GM18499 (cell line): ENCODE measurements at regions not wholly inside any gene's neighbourhood (a gene's known extent, or its start where the extent isn't known, plus 50 kb on each side); places are given as distances from the start of the nearest gene placed in this dataset.
"Not testable (repeated sequence)": the region's sequence is repeated elsewhere in the genome, so short reads cannot be mapped to it uniquely, and the experiment has no call there.

ENCODE experiments used
- ATAC-seq: cut with Tn5 transposase; IDR thresholded peaks from one replicate; pipeline ENCODE4 v1.9.1; 2021; ENCODE audit warnings: moderate number of reproducible peaks; ENCODE audit not compliant: insufficient read depth, unreplicated experiment

DNA sequence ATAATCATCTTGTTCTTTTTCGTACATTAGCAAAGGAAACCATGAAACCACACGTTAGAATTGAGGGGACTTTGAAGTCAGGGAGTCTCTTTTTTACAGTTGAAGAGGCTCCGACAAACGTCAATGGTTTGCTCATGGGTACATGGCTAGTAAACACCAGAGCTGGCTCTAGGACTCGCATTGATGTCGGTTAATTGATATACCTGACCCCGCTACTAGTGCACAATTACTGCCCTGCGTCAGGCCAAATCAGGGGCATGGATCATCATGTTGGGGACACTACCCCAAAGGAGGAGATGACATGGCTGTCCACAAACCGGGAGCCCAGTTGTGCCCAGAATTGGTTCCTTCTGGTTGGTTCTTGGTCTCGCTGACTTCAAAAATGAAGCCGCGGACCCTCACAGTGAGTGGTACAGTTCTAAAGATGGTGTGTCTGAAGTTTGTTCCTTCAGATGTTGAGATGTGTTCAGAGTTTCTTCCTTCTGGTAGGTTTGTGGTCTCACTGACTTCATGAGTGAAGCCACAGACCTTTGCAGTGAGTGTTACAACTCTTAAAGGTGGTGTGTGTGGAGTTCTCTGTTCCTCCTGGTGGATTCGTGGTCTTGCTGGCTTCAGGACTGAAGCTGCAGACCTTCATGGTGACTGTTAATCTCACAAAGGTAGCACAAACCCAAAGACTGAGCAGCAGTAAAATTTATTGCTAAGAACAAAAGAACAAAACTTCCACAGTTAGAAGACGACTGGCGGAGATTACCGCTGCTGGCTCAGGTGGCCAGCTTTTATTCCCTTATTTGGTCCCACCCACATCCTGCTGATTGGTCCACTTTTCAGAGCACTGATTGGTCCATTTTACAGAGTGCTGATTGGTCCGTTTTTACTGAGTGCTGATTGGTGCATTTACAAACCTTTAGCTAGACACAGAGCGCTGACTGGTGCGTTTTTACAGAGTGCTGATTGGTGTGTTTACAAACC is 126.9 kb upstream of the ERRFI1 start:
- no peak for ATAC-seq

GRCh38 chr1:8151647-8152046 is 125.5 kb upstream of the ERRFI1 start:
- no peak for ATAC-seq

DNA sequence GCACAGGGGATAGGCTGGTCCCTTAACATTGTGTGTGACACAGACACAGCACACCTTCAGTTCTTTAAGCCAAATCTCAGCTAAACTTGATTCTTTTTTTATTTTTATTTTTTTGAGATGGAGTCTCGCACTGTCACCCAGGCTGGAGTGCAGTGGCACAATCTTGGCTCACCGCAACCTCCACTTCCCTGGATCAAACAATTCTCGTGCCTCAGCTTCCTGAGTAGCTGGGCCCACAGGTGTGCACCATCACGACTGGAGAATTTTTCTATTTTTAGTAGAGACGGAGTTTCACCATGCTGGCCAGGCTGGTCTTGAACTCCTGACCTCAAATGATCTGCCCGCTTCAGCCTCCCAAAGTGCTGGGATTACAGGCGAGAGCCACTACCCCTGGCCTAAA is 123.6 kb upstream of the ERRFI1 start:
- ATAC-seq, result not testable (repeated sequence)

DNA sequence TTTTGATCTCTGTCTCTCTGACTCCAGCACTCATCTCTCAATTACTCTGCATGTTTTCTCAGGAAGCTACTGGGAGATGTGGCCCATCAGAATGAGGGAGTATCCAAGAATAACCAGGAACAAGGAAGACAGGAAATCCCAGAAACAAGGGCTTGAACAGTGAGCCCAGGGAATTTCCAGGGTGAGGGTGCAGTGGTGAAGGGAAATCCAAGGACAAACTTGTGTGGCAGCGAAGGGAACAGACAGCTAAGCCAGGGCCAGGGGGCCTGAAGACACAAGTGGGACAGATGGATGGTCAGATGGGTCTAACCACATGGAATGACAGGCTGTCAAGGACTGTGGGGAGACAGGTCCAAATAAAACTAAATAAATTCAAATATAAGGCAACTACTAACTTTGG is 121.8 kb upstream of the ERRFI1 start:
- no peak for ATAC-seq

- ATAC-seq, result no peak
These were observed 120.2 kb upstream of the ERRFI1 start for GRCh38 chr1:8146257-8146855.

DNA sequence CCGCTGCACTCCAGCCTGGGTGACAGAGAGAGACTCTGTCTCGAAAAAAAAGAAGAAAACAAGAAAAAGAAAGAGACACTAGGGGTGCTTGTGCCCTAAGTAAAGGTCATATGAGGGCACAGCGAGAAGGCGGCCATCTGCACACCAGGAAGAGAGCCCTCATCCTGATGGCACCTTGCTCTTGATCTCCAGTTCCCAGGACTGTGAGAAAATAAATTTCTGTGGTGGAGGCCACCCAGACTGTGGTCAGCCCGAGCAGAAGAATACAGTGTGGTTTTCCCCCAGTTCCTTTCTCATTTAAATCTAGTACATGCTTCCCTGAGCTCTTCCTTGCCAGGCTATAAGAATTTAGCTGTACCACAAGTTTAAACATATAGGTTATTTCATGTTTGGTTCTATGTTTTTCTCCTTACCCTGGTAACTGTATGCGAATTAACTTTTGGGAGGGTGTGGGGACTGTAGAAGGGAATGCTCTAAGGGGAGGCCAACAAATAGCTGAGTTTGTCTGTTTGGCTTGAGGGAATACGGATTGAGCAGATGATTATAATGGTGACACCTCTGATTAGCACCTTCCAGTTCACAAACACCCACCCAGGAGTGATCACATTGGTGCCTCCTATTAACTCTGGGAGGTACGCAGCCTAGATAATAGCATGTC is 119.6 kb upstream of the ERRFI1 start:
- ATAC-seq, result no peak

DNA sequence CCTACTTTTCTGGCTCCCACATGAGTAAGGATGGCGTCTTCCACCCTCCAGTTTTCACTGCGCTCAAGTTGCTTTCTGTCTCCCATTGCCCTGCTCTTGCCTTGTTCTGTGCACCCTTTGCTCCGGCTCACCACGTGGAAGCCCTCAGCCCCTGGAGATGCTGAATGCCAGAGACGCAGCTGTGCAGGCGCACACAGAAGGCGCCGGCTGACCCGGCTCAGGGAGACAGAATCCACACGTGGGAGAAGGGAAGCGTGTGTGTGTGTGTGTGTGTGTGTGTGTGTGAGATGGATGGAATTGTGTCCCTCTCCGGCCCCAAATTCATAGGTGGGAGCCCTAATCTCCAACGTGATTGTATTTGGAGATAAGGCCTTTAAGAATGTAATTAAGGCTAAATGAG is 118.2 kb upstream of the ERRFI1 start:
- ATAC-seq, result no peak

- ATAC-seq, result no peak
These were observed 117.0 kb upstream of the ERRFI1 start for GRCh38 chr1:8142955-8143629.

DNA sequence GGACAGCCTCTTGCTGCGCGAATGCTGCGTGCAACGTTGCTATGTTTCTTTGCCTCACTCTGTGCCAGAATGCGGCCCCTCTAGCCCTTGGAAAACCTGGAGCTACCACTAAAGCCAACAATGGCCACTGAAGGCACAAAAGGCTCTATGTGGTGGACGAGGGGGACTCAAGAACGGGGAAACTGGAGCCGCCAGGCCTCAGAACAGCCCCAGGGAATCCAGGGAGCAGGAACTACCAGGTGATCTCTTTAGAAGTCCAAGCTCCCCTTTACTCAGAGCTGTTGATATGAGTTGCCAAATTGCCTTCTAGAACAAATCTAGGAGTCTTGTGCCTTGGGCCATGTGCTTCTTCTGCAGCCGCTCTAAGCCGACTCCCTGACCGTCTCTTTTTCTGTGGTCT is 113.8 kb upstream of the ERRFI1 start:
- no peak for ATAC-seq

- ATAC-seq, result no peak
These were observed 113.3 kb upstream of the ERRFI1 start for GRCh38 chr1:8139383-8139782.

GRCh38 chr1:8138673-8139072 is 112.6 kb upstream of the ERRFI1 start:
- ATAC-seq, result no peak

DNA sequence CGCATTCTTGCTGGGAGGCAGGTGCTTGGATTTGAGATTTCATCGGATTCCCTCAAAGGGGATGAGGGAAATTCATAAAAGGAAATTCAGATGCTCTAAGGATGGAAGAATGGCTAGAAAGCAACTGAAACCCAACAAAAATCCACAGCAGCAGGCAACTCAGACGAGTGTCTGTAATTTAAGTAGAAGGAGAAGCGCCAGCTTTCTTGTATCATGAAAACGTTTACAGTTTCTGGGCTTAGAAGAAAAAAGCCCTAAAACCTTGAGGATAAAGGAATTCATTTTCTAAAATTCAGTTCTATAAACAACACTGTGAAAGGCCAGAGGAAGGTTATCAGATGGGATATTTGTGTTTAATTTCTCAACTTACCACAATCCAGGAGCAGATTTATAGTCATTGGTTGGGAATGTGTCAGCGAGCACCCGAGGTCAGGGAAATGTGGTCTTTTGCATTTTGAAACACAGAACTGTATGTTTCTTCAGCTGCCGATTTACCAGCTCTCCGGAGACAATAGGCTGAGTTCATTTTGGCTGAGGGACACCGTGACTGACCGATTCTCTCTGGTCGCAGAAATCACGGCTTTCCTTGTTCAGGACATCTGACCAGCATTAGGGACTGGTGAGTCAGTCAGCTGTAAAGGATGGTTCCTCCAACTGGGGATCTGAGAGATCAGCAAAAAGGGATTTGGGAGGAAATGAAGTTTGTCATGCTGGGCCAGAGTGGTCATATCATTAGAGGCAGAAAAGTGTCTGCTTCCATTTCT is 111.6 kb upstream of the ERRFI1 start:
- no peak for ATAC-seq

DNA sequence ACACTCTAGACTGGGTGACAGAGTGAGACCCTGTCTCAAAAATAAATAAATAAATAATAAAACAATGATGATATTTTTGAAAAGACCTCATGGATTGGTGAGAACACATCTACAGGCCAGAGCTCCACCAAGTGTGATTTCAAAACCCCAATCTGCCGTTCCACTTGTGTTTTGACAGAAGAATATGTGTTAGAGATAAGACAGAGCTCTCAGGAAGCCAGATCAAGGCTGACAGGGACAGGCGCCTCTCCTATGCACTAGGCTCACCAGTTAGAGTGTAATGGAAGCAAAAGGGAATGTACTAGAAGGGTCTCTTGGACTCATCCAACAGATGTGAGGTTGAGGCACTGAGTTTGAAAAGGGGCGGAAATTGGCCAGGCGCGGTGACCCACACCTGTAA is 110.7 kb upstream of the ERRFI1 start:
- no peak for ATAC-seq

- no peak for ATAC-seq
These were observed 109.1 kb upstream of the ERRFI1 start for GRCh38 chr1:8135250-8135649.

DNA sequence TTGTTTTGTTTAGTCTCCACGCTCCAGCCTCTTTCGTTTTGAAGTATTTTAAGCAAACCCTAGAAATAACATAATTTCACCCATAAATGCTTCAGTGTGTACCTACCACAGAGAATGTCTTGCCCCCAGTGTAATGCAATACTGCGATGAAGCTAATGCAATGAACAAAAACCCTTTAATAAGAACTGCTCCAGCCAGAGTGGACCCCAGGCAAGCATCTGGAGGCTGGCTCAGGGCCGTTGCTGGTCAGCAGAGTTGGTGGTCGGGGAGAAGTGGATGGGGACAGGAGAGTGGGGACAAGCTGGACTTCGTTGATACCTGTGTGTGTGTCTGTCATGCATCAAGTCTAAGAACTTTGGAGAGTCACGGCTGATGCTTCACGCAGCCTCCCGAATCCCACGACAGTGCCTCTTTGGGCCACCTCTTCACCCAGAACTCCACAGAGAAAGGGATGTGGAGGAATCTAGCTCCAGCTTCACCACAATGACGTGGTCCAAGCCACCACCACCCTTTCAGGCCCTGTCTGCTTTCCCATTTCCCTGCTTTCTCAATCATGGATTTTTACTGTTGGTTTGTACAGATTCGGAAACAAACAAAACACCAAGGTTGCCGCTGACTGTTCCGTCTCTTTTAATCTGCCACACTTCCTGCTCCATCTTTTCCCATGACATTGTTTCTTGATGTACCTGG is 108.6 kb upstream of the ERRFI1 start:
- ATAC-seq, result no peak

DNA sequence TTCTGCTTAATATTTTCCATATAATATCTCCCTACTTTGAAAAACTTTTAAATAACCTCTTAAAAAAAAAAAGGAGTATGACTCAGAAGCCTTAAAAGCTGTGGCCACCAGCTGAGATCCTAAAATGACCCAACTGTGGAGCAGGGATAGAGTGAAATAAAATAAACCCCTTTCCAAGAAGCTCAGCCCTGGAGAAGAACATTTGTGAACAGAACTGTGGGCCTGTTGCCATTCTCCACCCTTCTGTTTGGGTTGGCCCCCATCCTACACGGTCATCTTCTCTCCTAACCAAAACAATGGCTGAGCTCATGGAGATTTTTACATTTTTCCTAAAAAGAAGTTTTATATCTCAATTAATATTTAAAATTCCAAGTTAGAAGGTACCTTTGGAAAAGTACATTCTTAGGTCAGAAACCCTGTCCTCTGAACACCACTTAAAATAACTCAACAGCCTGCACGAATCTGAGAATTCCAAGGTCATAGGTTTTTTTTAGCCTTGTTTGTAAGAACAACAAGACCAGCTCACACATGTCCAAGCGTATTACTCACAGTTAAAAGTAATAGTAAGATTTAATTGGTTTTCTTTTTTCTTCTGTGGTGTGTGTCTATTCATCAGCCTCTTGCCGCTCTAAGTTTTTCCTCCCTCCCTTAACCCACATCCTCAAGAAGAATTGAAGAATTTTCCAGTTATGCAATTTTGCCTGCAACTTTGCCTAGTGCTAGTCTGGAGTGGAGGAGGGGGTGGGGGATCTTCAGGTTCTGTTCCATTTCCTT is 107.7 kb upstream of the ERRFI1 start:
- ATAC-seq, result no peak

GRCh38 chr1:8133190-8133589 is 107.1 kb upstream of the ERRFI1 start:
- no peak for ATAC-seq

DNA sequence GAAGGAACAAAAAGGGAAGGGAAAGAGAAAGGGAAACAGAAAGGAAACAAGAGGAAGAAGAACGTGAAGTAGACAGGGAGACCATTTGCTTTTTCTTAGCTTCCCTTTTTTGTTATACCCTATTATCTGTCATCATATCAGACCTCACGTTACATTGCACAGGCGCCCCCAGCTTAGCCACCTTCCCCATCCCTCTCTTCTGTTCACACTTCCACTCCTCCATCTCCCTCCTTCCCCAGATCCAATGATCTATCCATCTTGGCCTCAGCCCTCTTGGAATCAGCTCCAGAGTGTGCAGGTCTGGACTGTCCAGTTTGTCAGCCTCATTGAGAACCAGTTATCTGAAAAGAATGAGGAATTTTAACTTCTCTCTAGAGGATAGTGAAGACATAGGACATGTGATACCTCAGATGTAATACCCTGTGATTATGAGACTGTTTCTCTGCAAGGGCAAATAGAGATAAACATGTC is 101.1 kb upstream of the ERRFI1 start:
- no peak for ATAC-seq
